Activated CD4-positive, alpha-beta T cell treated with anti-CD3 and anti-CD28 coated beads, Interleukin-10, Interleukin-2, amounts not matched to agents 100 ng/mL and 50 ng/mL, durations not matched to agents 16 hours and 8 hours (primary cell): ENCODE measurements at regions not wholly inside any gene's neighbourhood (a gene's known extent, or its start where the extent isn't known, plus 50 kb on each side); places are given as distances from the start of the nearest gene placed in this dataset.

Source experiments
- DNase-seq: peaks from one replicate; pipeline ENCODE4 v3.0.0-alpha.2; 2020

DNA sequence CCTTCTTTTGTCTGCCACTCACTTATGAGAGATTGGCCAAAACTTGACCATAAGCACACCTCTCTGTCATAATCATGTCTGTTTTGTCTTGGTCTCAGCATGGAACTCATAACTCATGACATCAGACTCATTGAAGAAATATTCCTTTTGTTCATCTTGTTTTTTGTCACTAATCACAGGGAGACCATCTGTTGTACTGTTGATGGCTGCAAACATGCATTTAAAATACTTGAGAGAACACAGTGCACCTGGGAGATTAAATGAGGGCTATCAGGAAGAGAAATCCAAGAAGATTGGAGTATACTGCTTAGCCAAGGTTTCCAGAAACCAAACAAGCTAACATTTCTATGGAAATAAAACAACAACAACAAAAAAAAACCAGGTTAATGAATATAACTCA lies 689.7 kb downstream of the EPM2A start:
- DNase-seq = no peak

DNA sequence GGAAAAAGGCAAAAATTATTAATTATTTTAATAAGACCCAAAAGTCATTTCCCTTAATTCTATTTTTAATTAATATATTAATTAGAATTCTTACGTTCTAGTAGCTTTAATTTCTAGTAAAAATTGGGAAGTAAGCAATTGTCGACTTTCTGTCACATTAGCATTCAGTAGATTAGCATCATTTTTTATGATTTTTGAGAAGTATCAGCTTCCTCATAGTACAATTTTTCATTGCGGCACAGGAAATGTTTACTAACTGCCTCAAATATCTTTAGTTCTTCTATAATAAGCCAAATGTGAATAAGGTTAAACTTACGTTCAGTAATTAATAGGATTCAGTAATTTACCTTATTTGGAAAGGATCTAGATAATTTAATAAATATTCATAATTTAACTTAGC lies 687.4 kb downstream of the EPM2A start:
- no peak for DNase-seq

DNA sequence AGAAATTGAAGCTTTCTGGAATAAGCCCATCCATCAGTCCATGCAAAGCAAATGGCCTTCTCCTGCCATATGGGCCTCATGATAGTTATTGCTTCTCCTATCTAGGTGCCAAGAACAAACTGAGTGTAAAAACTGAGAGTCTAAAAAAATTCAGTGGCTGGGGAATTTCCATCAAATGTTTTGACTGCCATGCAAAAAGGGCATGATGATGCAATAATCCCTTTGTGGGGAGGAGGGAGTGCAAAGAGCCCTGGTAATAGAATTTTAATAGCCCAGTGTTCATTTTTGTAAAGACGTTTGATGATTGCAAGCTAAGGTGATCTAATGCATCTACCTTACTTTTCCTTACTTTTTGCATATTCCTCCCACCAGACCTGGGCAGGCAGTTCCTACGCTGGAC lies 683.7 kb downstream of the EPM2A start:
- no peak for DNase-seq

DNA sequence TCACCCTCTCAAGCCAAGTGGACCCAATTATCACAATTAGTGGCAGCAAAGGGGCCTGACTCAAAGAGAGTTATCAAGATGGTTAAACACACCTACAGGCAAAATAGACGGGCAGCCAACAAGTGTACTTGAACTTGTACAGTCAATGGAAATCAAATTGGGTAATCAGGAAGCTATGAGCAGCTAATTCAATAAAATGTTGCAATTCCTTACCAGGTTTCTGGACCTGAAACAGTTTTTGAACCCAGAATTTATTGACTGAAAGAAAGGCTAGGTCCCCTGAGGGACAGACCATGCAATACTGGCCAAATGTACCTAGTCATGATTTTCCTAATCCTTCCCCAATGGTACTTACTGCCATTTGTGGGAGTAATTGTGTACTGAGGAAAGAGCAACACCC lies 679.8 kb downstream of the EPM2A start:
- DNase-seq = no peak

DNA sequence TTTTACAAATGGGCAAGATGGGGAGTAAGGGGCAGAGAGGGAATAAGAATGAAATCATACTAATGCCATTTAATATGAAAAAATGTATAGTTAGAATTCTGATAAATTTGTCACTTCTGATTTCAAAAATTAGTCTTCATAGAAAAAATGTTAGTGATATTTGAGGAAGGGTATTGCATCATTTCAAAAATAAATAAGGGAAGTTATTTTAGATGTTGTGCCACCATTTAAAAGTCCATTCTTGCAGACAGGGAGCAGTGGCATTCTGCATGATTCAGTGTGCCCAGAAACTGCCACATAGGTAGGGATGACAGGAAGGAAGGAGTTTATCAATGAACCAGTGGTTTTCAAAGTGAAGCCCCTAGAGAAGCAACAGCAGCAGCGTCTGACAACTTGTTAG lies 674.6 kb downstream of the EPM2A start:
- DNase-seq = no peak

DNA sequence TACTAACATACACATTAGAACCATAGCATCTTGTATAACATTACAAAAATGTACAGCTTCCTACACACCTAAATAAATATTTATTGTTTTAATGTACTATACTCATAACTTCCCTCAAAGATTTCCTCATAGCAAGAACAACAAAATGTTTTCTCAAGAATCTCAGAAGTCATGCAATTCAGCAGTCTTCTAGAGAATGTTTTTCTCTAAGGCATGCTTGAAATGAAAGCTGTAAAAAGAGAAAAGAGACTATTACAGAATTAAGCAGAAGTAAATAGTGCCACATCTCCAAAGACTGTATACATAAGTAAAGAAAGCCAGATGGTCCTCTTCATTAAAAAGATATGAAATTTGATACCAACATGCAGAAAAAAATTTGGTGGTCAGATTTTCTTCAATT lies 672.2 kb downstream of the EPM2A start:
- DNase-seq = no peak

DNA sequence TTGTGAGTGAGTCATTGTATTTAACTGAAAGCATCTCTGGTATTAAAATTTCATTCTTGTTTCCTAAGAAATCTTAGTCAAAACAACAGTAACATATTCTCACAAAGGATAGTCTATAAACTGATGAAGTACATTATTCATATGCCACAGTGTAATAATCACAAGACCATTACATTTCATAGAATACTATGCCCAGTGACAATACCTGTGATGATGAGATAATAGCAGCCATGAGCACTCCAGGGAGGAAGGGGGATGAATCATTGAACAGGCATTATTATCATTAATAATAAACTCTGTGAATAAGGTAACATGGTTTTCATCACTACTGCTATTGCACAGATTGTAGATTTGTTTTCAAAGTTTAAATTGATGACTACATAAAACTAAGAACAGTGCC lies 667.9 kb downstream of the EPM2A start:
- no peak for DNase-seq

DNA sequence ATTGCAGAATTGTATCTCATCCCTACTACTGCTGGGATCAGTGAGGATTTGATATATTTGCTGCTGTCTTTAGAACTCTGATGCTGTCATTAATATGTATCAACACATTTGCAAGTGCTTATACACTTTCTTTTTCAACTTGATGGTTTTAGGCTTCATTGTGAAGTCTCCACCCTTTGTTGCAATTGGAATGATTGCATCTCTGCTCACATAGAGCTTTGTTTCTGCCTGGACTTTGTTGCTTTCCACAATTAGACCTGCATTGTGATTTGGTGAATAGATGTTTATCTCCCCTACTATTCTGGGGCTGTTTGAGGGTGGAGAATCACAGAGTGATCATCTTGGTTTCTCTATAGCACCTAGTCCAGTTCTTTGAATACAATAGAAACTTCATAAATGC lies 666.7 kb downstream of the EPM2A start:
- DNase-seq = no peak

DNA sequence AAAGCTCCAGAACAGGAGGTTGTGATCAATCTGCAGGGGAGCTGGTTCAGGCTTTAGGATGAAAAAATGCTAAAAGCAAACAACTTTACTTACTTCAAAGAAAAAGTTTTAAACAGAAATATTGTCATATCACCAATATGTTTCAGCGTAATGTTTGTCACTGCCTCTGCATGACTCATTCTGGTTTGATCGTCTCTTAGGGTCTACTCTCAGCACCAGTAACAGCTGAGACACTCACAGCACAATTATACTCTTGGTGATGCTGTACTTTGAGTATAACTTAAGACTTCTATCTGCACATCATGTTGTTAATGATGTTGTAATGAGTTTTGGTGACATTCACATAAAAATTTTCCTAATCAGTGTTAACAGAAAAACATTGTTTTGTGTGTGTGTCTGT lies 665.4 kb downstream of the EPM2A start:
- DNase-seq = no peak

DNA sequence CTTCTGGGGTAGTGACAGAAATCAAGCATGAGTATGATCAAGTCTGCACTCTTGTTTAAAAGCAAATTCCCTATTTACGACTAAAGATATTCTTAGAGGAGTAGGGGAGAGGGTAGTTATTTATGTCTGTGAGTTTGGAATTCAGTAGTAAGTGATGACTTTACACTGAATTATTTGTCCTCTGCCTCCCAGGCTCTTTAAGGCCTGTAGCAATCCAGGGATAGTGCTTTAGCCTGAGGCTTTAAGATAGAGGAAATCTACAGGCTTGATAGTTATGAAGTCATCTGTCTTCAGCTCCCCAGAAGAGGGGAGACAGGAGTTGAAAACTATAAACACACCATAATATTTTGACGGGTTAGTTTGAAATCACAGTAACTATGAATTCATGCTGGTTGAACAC lies 664.5 kb downstream of the EPM2A start:
- DNase-seq = no peak

DNA sequence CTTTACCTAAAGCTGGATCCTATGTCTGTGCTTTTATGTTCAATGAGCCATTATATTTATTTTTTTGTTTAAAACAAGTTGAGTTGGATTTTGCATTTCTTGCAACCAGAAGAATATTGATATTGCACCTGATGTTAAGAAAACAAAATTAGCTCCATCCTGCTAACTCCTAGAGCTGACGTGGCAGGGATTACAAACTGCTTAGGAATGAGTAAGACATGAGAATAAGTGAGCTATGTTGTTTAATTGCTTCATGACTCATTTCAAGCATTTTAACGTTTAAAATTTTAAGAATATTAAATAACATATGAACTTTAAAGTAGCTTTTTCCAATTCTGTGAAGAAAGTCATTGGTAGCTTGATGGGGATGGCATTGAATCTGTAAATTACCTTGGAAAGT lies 663.5 kb downstream of the EPM2A start:
- DNase-seq = no peak

DNA sequence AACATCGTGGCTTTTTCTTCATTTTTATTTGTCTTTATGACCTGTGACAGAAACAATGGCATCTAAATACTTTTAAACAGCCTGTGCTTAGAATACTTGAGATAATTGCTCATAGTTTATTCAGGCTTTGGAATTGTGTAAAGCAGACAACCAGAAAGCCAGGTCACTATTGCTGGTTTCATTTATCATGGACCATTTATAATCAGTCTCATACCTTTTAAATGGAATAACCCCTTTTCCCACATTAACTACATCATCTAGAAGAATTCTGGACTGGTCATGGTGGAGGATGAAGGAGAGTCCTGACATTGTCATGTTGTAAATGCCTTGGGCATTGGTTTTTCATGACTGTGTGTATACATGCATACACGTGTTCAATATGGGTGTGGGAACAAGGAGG lies 661.5 kb downstream of the EPM2A start:
- DNase-seq = no peak

DNA sequence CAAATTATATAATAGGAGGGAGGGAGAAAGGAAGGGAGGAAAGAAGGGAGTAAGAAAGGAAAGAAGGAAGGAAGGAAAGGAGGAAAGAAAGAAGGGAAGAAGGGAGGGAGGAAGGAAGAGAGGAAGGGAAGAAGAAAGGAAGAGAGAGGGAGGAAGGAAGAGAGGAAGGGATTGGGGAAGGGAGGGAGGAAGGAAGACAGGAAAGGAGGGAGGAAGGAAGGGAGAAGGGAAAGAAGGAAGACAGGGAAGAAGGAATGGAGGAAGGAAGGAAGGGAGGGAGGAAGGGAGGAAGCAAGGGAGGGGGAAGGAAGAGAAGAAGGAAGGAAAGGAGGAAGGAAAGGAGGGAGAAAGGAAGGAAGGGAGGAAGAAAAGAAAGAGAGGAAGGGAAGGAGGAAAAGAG lies 660.5 kb downstream of the EPM2A start:
- no peak for DNase-seq

DNA sequence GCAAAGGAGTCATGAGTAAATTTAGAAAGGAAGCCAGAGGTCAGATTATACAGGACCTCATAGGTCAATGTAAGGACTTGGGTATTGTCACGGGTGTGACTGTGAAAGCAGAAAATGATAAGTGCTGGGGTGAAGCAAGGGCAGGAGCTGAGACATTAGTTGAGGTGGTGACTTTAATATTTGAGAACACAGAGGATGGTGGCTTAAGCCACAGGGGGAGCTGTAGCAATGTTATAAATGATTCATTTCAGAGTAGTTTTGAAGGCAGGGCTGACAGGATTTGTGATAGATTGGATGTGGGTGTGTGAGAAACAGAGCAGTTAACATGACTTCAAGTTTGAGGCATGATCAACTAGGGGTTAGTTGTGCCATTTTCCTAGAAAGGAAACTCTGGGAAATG lies 659.9 kb downstream of the EPM2A start:
- DNase-seq = no peak

DNA sequence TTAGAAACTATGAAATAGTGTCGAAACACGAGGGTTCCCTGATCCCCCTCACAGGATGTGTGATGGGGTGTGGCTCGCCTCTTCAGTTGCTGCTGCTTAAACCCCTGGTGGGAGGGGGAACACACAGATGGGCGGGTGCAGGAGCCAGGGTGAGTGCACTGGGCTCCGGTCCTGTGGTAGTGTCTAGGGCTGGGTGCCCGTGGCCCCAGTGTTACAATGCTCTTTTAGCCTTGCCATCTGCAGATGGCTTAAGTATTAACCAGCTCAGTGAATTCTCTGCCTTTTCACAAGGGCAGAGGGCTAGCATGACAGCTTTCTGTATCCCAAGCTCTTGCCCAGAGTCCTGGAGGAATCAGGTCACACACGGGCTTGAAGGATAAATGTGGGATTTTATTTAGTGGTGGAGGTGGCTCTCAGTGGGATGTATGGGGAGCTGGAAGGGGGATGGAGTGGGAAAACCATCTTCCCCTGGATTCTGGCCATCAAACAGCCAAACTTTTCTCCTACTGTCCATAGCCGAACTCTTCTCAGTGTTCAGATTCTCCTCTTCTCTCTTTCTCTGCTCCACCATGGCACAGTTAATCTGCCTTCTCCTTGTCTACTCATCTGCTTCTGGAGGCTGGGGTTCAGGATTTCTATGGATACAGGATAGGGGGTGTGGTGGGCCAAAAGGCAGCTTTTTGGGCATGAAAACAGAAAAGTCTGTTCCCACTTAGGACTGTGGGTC lies 659.0 kb downstream of the EPM2A start:
- DNase-seq = no peak

DNA sequence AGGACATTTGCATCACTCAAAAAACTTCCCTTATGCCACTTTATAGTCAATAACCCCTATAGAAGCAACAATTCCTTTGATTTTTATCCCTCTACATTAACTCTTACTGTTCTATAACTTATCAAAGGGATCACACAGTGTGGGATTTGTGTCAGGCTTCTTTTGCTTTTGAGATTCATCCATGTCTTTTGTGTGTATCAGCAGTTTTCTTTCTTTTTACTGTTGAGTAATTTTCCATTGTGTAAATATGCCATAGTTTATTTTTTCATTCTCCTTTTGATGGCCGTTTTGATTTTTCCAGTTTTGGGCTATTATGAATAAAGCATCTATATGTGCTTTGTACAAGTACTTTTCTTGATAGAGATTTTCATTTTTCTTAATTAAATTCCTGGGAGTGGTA lies 657.9 kb downstream of the EPM2A start:
- no peak for DNase-seq

DNA sequence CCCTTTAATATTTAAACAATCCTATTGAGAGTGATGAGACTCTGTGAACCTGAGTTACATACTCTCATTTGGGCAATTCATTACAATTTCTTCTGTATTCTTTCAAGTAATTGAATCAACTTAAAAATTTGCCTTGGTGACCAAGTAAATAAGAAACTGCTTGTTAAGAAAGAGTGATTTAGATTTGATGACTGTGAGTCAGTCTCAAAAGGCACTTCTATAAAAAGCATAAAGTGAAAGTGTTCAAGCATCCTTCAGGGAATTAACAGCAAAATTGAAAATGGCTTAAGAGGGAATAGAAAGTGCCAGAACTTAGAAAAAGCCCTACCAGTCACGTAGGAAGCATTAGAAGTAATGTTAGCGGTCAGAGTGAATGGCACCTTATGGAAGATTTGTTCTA lies 654.7 kb downstream of the EPM2A start:
- DNase-seq = no peak

DNA sequence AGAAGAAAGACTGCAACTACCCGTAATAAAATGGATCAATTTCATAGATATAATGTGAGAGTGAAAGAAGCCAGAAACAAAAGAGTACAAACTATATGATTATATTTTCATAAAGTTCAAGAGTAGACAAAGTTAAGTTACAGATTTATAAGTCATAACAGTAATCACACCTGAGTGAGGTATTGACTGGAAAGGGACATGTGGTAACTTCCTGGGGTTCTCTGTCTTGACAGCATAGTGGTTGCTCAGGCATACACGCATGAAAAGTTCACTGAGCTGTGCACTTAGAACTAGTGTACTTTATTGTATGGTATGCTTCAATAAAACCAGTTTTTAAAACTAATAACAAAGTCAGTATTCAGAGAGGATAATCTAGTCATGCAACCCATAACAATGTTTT lies 653.6 kb downstream of the EPM2A start:
- DNase-seq = no peak

DNA sequence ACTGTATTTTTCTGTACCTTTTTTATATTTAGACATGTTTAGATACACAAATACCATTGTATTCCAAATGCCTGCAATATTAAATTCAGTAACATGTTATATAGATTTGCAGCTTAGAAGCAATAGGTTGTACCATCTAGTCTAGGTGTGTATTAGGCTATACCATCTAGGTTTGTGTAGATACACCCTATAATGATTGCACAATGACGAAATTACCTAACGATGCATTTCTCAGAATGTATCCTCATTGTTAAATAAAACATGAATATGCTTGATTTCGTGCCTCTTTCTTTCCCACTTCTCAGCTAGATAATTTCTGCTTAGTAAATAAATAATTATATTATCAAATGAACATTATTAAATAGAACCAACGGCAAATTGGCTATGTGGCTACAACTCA lies 653.0 kb downstream of the EPM2A start:
- DNase-seq = no peak

DNA sequence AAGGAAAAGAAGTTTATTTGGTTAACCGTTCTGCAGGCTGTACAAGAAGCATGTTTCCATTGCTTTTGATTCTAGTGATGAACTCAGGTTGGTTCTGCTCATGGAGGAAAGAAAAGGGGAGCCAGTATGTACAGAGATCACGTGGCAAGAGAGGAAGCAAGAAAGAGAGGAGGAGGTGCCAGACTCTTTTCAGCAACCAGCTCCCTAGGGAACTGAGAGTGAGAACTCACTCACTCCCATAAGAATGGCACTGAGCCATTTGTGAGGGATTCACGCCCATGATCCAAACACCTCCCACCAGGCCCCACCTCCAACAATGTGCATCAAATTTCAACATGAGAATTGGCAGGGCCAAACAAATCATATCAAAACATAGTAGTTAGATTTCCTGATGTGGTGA lies 649.1 kb downstream of the EPM2A start:
- no peak for DNase-seq

DNA sequence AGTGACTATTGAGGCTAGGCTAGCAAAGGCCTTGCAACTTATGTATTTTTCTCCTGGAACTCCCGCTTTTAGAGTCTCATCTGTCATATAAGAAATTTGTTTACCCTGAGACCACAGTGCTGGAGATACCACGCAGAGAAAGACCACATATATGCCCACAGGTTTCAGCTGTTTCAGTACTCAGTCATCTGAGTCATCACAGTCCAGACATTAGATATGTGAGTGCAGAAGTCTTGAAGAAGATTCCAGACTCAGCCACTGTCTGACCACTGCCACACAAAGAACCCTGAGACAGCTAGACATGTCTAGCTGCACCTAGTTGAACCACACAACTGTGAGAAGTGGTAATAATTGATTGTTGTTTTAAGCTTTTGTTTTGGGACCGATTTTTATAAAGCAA lies 648.3 kb downstream of the EPM2A start:
- DNase-seq = peak; percentile 1

DNA sequence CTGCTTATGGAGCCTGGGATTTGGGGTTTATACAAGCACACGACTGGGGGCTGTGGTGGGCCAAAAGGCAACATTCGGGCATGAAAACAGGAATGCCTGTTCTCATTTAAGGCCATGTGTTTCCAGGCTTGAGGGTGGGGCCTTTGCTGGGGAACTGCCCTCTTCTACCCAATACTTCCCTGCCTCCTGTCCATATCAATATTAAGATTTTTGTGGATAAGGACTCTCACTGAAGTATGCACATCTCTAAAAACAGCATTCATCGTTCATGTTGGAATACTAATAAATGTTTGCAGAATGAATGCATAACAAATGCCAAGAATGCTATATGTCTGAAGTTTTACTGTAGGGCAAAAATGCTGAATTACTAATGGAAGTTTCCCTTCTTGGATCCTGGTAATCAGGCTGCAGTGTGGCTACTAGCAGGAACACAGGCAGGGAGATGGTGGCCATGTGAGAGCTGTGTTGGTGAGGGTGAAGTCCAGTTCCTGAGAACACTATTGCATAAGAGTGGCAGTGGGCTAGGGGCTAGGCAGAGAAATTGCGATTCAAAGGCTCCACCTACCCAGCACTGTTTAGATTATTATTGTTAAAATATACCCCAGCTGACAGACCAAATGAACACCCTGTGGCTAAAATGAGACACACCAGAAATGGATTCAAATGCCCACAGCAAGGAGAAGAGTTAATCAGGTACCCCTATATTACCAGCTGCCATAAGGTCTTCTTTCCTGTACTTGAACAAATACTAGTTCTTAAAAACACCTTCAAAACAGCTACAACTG lies 644.3 kb downstream of the EPM2A start:
- no peak for DNase-seq

DNA sequence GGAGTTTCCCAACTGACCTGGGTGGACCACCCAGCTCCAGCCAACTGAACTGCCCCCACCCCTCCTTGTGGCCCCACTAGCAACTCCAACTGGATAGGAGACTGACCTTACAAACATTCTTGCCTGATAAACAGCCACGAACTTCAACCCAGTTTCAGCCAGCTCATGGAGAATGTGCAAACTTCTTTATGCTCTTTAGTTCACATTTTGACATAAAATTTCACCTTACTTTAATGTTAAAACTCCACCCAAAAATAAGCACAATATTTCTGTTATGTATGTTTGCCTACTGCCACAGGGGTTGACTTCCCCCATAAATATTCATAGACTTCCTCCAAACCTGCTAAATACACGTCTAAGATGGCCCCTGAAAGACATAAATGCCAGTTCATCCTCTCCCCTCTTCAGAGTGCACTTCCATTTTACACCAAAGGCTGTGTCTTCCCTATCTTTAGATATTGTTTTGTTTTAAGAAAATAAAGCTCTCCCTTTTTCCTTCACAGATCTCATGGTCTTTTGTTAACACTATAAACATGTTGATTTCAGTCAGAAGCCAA lies 643.7 kb downstream of the EPM2A start:
- no peak for DNase-seq

DNA sequence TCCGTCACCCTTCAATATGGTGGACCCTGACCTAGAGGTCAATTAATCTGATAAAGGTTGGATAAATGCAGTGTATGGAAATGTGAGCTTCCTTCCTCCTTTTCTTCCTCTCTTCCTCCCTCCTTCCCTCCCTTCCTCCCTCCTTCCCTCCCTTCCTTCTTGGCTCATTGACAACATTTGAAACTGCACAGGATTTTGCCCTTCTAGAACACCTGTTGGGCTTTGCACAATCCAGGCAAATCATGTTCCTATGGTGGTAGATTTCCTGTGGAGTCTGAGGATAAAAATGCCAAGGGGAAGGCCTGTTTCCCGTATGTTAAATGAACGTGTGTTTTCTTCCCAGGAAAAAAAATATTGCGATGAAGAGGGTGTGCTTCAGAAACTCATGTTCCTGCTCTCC lies 642.8 kb downstream of the EPM2A start:
- no peak for DNase-seq

DNA sequence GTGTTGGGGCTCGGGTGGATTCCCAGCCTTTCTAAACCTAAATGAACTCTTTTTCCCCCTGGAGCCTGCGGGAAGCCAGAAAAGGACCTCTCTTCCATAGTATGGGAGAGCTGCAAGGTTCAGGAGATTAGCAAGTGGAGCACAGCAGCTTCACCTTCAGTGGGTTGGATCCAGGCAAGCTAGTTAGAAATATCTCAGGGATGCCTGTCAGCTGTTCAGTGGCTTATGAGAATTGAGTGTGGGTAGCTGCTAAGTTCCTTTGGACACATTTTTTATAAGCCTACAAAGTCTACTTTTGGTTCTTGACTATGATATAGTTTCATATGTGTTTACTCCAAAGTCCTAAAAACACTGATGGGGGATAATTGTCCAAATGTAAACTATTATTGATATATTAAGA lies 642.1 kb downstream of the EPM2A start:
- no peak for DNase-seq
